NCI-H2227 (cell line): ENCODE measurements at regions not wholly inside any gene's neighbourhood (a gene's known extent, or its start where the extent isn't known, plus 50 kb on each side); places are given as distances from the start of the nearest gene placed in this dataset.

Source experiments
- DNase-seq: peaks from one replicate; lab custom pipeline; 2025; ENCODE audit not compliant: unreplicated experiment; lab: John Stamatoyannopoulos, UW

DNA sequence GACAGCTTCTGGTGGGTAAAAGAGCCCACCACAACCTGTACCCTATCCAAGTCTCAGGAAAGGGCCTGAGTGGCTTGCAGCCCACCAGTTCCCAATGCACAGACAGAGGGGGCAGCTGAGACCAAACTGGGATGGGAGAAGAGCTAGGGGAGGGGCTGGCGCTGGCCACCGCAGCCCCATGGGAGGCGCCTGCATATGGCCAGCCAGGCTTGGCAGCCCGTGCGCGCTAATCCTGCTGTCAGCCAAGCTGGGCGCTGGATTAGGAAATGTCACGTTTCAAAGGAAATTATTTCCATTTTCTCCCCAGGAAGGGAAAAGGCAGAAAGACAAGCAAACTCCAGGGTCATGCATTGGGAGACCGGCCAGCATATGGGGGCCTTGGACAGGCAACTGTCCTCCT lies 236.8 kb downstream of the BUD13 start:
- no peak for DNase-seq

DNA sequence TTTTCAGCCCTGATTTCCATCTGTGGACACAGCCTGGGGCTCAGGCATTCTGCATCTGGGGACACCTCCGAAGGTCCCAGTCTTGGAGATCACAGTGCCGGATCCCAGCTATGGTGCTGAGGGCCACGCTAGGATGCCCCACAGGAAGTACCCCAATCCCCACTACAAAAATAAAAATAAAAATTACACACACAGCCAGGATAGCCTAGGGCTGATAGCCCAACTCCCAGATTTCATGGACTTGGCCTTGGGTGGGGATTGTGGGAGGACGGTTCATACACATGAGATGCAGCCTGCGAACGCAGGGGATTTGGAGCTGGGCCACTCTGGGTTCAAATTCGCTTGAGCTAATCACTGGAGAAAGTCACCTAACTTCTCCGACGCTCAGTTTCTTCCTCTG lies 237.7 kb downstream of the BUD13 start:
- no peak for DNase-seq

DNA sequence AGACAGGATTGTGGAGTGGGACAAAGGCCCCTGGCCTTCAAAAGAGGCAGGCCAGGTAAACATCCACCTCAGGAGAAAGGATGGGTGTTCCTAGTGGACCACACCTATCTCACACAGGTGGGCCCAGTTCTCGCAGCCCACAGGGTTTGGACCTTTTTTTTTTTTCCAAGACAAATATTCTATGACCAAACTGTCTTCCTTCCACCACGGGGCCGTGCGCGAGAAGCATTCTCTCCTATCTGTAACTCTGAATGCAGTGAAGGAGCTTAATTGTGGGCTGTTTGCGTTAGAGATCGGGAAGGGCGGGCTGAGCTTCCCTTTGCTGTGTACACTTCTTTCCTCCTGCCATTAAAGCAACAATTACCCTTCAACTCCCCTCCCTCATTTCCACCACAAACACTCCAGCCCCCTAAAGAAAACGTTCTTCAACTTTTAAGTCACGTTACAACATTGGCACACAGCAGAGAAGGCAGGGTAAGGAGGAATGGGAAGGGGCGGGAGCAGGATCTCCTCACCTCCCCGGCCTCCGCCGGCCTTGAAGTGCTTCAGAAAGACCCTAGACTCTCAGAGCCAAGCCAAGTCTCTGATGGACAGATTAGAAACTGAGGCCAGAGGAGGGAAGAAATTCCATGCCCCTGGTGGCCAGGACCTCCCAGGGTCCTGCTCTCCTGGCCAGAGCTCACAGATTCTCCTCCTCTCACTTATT lies 238.4 kb downstream of the BUD13 start:
- peak; percentile 53 for DNase-seq

DNA sequence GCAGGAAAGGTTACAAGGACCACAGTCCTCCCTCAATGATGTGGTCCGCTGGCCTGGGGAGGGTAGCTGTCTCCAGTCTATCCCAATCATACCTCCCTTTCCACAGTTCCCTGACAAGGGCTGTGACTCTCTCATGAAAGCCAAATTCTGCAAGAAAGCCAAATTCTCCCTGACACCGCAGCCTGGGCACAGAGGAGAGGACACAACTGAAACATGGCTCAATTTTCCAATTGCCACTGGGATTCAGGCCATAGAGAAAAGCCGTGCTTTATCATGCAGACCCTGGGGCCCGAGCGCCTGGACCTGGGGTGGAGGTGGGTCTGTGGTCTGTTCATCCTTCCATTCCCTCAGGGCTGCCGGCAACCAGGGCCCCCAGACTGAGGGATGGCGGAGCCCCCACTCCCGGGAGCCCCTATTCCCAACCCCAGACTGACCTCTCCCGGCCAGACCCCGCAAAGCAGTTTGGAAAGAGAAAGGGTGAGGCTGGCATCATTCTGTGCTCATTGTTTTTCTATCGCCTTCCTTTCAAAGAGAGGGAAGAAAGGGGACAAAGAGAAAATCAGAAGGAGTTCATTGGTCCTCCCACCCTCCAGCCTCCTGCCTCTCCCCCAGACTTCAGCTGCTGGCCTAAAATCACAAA lies 239.5 kb downstream of the BUD13 start:
- peak; percentile 3 for DNase-seq

DNA sequence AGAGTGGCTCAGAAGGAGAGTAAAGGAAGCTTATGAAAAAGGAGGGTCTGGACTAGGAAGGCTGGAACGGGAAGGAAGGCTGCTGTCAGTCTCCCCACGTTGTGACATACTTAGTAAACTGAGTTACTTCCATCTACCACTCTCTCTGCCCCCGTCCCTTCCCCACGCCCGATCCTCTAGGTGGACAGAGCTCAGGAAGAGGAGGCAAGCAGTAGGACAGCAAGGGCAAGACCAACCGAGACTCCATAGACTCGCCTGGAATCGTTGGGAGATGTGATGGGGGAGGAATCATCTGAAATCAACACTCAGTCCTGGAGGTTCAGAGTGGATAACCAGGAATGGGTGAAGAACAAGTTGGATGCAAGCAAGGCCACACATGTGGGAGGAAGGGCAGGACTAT lies 240.7 kb downstream of the BUD13 start:
- DNase-seq = no peak

DNA sequence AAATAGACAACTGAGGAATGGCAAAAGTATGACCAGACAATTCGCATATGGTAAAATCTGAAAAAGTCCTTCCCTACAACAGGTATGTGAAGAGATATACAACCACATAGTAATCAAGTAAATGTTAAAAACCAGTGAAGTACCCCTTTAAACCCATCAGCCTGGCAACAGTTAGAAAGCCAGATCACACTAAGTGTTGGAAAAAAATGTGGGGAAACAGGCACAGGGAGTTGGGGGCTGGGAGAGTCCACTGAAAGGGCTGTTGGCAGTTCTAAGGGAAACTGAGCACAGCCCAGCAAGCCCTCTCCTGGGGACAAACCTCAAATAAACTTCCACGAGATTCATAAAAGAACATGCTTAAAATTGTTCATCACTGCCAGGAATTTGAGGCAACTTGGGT lies 242.1 kb downstream of the BUD13 start:
- DNase-seq = no peak

DNA sequence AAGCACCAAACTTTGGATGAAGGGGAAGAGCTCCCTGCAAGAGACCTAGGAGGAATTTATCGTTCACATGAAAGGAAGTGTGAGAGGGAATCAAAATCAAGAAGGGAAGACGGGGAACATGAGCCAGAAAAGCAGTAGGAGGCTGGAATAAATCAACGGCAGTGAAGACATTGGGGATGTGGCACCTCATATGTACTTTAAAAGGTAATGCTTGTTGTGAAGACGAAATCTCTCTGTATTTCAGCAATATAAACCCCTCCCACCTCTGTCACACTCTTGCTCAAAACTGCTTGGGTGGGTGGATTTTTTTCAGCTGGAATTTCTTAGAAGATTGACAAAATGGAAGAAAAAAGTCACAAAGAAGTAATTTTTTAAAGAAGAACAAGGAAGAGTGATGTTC lies 243.5 kb downstream of the BUD13 start:
- DNase-seq = no peak

DNA sequence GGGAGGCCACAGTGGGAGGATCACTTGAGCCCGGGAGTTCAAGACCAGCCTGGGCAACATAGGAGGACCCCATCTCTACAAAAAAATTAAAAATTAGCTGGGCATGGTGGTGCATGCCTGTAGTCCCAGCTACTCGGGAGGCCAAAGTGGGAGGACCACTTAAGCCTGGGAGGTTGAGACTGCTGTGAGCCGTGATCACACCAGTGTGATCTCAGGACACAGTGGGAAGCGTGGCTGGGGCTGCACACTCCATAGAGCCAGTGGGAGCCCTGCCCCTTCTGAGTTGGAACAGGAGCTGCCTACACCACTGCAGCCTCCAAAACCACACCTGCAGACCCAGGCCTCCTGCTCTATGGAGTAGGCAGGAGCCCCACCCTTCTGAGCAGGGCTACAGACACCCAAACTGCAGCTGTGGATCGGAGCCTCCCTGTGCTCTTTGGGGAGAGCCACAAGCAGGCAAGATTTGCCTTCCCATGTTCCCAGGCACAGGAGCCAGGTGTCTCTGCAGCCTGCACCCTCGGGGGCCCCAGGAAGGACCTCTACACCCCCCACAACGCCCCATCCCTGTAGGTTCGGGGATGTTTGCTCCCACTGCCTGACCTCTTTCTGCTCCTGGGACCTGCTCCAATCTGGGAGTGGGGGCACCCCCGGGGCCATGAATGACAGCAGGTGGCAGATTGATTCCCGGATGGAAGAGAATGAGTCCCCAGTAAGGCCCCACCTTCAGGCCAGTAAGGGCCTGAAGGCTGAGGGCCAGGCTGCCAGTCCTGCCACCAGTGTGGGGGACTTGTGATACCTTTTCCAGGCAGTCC lies 245.4 kb downstream of the BUD13 start:
- no peak for DNase-seq

DNA sequence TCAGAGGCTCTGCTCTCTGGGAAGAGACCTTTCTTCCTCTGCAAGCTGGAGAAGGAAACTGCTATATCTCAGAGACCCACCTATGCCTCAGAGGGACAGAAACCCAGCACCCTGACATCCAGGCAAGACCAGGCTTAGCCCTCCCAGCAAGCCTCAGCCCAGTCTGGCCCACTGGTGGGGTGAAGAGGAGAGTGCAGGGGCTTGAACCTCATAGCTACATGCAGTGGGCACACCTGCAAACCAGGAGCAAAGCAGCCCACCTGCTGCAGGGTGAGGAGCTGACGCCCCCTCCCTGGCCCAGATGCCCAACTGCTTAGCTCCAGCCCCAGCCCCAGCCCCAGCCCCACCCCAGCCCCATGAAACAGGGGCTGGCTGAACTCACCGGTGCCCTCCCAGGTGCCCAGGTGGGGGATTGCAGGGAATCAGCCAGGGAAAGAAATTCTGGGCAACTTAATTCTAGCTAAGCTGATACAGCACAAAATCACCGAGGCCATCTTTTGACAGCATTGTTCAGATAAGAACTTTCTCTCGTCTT lies 246.8 kb downstream of the BUD13 start:
- no peak for DNase-seq

DNA sequence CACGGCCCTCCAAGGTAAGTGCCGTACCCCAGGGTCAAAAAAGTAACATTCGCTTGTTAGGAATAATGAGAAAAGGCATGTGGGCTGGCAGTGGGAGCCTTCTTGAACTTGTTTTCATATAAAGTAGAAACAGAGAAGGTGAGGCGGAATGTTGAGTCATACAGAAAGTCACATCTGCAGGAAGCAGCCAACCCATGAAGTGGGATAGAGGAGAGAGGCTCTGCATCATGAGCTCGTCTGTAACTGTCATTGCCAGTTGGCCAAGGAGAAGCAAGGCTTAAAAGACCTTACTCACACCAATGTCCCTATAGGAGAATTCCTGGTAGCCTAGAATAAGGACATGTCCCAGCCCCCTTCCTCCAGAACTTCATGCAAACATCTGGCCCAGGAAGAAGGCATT lies 253.3 kb downstream of the BUD13 start:
- DNase-seq = no peak

DNA sequence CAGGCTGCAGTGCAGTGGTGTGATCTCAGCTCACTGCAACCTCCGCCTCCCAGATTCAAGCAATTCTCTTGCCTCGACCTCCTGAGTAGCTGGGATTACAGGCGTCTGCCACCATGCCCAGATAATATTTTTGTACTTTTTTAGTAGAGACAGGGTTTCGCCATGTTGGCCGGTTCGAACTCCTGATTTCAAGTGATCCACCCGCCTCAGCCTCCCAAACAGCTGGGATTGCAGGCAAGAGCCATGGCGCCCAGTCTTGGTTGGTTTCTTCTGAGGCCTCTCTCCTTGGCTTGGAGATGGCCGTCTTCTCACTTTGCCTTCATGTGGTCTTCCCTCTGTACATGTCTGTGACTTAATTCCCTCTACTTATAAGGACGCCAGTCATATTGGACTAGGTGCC lies 254.6 kb downstream of the BUD13 start:
- DNase-seq = no peak

DNA sequence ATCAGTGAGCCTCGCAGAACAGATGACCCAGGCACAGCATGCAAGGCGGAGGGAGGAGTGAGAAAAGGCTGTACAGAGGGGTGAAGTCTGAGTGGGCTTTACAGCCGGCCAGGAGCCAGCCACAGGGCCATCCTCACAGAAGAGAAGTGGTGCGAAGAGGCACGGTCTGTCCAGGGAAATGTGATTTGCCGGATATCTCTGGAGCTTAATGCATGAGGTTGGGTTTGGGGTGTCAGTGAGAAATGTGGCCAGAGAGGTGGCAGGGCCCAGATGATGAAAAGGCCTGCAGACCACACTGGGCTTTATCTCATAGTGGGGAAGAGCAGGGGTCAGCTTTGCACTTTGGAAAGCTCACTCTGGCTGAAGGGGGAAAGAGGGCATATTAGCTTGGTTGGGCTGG lies 255.2 kb downstream of the BUD13 start:
- DNase-seq = no peak

DNA sequence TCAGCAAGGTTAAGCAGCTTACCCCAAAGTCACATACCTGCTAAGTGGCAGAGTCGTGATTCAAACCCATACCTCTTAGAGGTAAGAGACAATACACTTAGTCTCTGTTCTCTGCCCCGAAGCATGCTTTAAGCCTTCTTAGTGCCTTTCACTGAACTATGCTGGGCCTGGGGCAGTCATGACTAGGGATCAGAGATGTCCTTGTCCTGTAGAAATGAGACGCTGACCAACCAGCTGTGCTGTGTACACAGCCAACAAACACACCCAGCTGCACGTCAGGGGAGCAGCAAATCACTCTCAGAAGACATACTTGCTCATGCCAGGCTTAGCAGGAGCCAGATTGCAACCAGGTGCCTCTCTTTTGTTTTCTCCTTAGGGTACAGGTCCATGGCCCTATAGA lies 255.7 kb downstream of the BUD13 start:
- DNase-seq = no peak

DNA sequence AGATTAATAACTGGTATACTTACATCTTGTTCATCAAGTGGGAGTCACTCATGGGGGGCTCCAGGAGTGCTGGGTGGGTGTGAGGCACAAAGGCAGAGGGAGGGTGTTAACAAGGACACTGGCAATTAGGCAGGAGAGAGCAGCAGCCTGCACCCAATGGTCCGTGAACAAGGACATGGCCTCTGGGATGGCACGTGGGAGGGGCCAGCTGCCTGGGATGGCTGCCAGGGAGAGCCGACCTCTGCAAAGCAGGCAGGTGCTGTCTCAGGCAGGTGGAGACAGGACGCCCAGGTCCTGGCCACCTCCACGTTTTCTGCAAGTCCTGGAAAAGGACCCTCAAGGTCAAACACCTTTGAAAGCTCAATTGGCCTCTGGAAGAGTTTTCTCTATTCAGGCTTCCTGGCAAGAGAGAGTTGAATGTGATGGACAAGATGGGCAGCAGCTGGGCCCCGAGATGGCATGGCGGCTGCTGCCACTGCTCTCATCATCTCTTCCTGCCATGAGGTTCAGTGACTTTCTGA lies 257.1 kb downstream of the BUD13 start:
- no peak for DNase-seq

DNA sequence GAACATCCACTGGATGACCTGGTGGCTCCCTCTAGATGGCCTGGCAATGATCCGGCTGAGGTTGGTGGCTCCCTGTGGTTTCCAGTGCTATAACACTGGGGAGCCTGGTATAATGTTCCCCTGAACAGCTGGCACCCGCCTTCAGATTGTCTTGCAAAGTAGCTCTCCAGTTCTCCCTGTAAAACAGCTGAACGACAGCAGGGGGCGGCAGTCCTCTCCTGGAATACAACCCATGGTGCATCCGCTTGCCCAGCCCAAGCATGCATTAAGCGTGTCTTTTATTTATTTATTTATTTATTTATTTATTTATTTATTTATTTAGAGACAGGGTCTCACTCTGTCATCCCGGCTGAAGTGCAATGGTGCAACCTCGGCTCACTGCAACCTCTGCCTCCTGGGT lies 258.9 kb downstream of the BUD13 start:
- no peak for DNase-seq

DNA sequence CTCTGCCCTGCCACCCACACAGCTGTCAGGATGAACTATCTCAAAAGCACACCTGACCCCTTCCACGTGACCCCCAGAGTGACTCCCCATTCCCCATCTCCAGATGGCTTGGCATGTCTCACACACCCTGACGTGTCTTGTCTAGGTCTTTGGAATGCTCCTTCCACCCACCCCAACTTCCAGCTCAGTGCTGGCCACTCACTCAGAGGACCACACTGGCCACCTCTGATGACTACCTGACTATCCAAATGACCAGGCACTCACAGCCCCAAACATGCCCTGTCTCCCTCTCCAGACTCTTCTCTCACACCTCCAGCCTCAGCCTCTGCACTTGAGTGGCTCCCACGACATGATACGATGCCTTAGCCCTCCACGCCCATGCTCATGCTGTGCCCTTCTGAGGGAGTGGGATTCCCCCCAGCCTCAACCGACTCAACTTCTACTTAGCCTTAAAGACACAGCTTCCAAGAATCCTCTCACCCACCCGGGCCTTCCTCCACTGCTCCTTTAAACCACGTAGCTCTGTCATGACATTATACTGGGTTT lies 259.4 kb downstream of the BUD13 start:
- no peak for DNase-seq

DNA sequence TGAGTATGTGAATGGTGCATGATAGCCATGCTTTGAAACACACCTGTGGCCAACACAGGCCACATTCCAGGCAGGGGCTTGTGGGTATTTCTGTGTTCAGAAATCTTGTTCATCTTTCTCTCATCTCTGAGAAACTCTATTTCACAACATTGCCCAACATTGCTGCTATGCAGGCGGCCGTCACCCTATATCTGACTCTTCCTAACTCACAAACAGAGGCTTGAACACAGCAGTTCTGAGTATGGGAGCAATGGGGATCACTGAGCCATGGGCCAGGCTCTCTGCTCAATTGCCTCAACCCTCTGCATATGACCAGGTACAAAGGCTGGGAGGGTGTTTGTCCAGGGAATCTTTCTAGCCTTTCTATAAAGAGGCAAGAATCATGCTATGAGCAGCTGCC lies 259.9 kb downstream of the BUD13 start:
- no peak for DNase-seq

DNA sequence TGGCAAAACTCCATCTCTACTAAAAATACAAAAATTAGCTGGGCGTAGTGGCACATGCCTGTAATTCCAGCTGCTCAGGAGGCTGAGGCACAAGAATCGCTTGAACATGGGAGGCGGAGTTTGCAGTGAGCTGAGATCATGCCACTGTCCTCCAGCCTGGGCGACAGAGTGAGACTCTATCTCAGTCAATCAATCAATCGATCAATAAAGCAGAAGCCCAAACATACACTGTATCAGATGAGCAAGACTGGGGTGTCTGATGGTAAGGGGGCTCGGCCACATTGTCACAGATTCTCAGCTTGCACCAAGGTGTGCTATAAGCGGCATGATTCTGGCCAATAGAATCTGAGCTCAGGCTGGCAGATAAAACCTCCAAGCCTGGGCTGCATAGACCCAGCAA lies 261.1 kb downstream of the BUD13 start:
- no peak for DNase-seq

DNA sequence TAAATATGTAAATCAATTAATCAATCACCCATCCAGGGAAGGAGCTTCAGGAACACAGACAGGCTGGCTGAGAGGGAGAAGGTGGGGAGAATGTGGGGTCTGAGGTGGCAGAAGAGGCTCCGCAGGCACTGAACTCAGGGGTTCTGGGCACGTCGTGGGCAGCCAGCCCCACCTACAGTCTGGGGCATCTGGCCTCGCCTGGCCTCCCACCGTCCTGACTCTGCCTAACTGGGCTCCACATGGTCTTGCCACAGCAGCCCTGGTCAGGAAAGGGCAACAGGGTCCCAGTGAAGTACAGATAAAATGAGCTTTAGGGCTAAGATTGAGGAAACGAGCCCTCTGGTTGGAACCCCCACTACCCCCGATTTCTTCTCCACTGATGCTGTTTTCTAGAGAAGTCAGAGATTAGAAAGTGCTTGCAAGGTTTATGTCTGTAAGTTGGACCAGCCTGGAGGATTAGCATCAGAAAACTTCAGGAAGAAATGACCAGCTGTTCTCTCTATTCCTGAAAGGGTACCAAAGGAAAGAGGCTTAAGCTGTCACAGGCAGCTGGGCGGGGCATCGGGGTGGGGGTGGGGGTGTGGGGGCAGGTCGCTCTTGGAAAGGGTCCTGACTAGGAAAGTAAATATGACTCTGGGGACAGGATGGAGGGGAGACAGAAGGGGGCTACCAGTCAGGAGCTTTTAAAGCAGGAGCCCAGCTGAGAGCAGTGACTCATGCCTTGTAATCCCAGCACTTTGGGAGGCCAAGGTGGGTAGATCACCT lies 261.7 kb downstream of the BUD13 start:
- no peak for DNase-seq

DNA sequence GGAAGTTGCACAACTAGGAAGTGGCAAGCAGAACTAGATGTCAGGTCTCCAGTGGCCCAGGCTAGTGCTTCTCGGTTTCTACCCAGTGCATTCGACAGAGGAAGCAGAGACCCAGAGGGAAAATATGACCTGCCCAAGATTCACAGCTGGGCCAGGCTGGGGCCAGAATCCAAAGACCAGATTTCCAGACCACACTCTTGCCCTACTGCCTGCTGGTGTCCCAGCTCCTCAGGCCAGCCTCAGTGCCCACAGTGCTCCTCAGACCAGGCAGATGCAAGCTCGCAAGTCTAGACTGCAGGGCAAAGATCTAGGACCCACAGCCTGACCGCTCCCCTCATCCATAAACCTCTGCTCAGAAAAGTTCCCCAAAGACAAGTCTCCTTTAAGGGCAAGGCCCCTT lies 262.6 kb downstream of the BUD13 start:
- no peak for DNase-seq

DNA sequence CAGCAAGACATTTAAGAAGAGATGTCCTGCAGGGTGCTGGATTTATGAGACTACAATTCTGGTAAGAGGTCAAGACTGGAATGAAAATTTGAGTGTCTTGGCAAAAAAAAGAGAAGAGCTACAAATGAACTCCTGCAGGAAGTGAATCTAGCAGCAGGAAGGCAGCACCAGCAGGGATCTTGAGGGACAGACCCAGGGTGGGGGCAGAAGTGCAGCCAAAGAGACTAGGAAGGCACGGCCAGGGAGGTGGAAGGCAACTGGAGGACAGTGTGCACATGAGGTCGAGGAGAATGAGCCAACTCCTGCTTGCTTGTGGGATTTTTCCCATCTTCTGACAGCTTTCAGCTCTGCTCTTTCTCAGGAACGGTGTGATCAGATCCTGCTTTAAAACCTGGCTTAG lies 263.2 kb downstream of the BUD13 start:
- no peak for DNase-seq
